ENCODE measurements at regions not wholly inside any gene's neighbourhood (a gene's known extent, or its start where the extent isn't known, plus 50 kb on each side); places are given as distances from the start of the nearest gene placed in this dataset.

- TF ChIP-seq POLR2AphosphoS5 (IDR thresholded peaks at IDR 0.05) = no peak
- no peak for TF ChIP-seq POLR2A (IDR thresholded peaks at IDR 0.05)
- TF ChIP-seq CTCF (IDR thresholded peaks at IDR 0.05) = no peak
- no peak for TF ChIP-seq EP300 (IDR thresholded peaks at IDR 0.05)
Observed at GRCh38 chr2:71789556-71790204, 336.3 kb downstream of the DYSF start.
